Progenitor cell of endocrine pancreas (in vitro differentiated cells): ENCODE measurements at regions not wholly inside any gene's neighbourhood (a gene's known extent, or its start where the extent isn't known, plus 50 kb on each side); places are given as distances from the start of the nearest gene placed in this dataset.

Experiments
- DNase-seq: peaks from one replicate; pipeline ENCODE4 v3.0.0; 2021; ENCODE audit warnings: low spot score; ENCODE audit not compliant: unreplicated experiment
- H3K27ac Mint-ChIP-seq: 2 replicates; pipeline ENCODE4 v1.8.0; 2021; ENCODE audit warnings: mild to moderate bottlenecking, moderate library complexity, mixed read lengths
- H3K27me3 Mint-ChIP-seq: 2 replicates; pipeline ENCODE4 v1.8.0; 2021; ENCODE audit warnings: mixed read lengths
- H3K36me3 Mint-ChIP-seq: 2 replicates; pipeline ENCODE4 v1.8.0; 2022; ENCODE audit warnings: mixed read lengths; ENCODE audit not compliant: insufficient read depth
- H3K4me1 Mint-ChIP-seq: 2 replicates; pipeline ENCODE4 v1.8.0; 2021; ENCODE audit warnings: low read depth, mixed read lengths
- H3K4me3 Mint-ChIP-seq: 2 replicates; pipeline ENCODE4 v1.8.0; 2021; ENCODE audit warnings: low read depth, mild to moderate bottlenecking, moderate library complexity, mixed read lengths
- H3K9me3 Mint-ChIP-seq: 2 replicates; pipeline ENCODE4 v1.8.0; 2021; ENCODE audit warnings: low read depth, mixed read lengths
- CTCF ChIP-seq: fragments of 200-600 bp; sonication (generic); IDR thresholded peaks from one replicate; pipeline ENCODE4 v1.5.0; 2021; ENCODE audit warnings: antibody characterized with exemption, mild to moderate bottlenecking; ENCODE audit not compliant: unreplicated experiment

GRCh38 chr1:38523568-38523939, 336.0 kb downstream of the RRAGC start:
- no peaks in the 10 kb centered on the region for H3K36me3 Mint-ChIP-seq
- TF ChIP-seq CTCF, result no peak
- H3K4me1 Mint-ChIP-seq, result no peaks in the 10 kb centered on the region
- no peak for DNase-seq
- no peak overlapping the region for H3K27ac Mint-ChIP-seq
- no peaks in the 10 kb centered on the region for H3K9me3 Mint-ChIP-seq
- H3K27me3 Mint-ChIP-seq, result peaks cover 51% of the 10 kb centered on the region
- H3K4me3 Mint-ChIP-seq, result no peak overlapping the region

DNA sequence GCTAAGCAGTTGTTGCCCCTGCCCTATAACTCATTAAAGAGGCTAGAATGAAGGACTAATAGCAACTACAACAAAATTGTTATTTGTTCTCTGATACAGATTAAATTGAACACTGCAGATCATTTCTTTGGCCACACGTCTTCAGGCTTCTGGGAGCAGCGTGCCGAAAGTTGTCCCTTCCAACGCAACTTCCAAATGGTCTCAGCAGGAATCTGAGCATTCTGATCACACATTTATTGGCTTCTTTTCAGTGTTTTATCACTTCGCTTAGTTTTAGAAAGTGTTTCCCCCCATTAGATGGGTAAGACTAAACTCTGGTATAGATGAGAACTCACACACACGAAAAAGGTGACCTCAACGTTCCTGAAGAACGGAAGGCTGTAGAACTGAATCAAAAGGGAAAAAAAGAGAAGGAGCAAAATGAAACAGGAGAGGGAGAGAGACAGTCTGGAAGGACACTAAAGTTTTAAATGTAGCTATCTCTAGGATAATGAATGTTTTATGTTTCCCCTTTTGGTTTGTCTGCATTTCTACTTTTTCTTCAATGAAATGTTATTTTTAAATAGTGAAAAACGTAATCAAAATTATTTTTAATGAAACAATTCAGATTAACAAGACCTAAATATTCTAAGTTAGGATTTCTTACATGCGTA, 336.5 kb downstream of the RRAGC start:
- Mint-ChIP-seq H3K27ac (no peak overlapping the region), H3K4me1 (no peaks in the 10 kb centered on the region), H3K9me3 (no peaks in the 10 kb centered on the region), H3K36me3 (no peaks in the 10 kb centered on the region), H3K4me3 (no peak overlapping the region), H3K27me3 (peaks cover 52% of the 10 kb centered on the region)
- TF ChIP-seq CTCF, result no peak
- no peak for DNase-seq

DNA sequence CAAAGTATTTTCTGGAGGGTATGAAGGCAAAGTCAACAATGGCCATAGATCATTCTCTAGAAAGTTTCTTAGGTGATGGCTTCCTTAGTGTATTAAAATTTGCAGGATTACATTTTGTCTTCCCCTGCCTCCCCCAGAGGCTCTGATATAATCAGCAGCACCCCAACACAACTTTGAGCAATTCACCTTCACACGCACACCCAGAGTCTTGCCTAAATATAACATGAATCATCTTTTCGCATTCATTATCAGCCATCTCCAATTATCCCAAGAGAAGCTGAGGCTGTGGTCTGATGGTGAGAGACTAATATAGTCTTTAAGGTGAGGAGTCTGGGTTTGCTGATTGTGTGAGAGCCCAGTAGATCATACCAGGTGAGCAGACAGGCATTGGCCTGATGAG, 343.0 kb downstream of the RRAGC start:
- no peak overlapping the region for H3K27ac Mint-ChIP-seq

GRCh38 chr1:38512789-38513188, 346.8 kb downstream of the RRAGC start:
- no peaks in the 10 kb centered on the region for H3K36me3 Mint-ChIP-seq
- H3K9me3 Mint-ChIP-seq, result no peaks in the 10 kb centered on the region
- H3K27me3 Mint-ChIP-seq, result peaks cover 40% of the 10 kb centered on the region
- DNase-seq, result no peak
- no peak overlapping the region for H3K4me3 Mint-ChIP-seq
- H3K27ac Mint-ChIP-seq, result no peak overlapping the region
- peaks cover 17% of the 10 kb centered on the region for H3K4me1 Mint-ChIP-seq
- no peak for TF ChIP-seq CTCF

More for the DNA sequence above, 343.0 kb downstream of the RRAGC start:
- no peak overlapping the region for H3K4me3 Mint-ChIP-seq
- H3K27me3 Mint-ChIP-seq, result peaks cover 40% of the 10 kb centered on the region
- no peak for DNase-seq
- H3K9me3 Mint-ChIP-seq, result no peaks in the 10 kb centered on the region
- no peak for TF ChIP-seq CTCF
- no peaks in the 10 kb centered on the region for H3K36me3 Mint-ChIP-seq
- H3K4me1 Mint-ChIP-seq, result peaks cover 7% of the 10 kb centered on the region

- TF ChIP-seq CTCF, result no peak
- Mint-ChIP-seq H3K27me3 (peaks cover 37% of the 10 kb centered on the region), H3K4me3 (no peak overlapping the region), H3K36me3 (no peaks in the 10 kb centered on the region), H3K9me3 (no peaks in the 10 kb centered on the region), H3K27ac (no peak overlapping the region), H3K4me1 (peaks cover 17% of the 10 kb centered on the region)
- DNase-seq, result no peak
Observed at GRCh38 chr1:38512024-38512767, 347.4 kb downstream of the RRAGC start.
